Jurkat, Clone E6-1 (cell line): ENCODE measurements at regions not wholly inside any gene's neighbourhood (a gene's known extent, or its start where the extent isn't known, plus 50 kb on each side); places are given as distances from the start of the nearest gene placed in this dataset.

Source experiments
- DNase-seq: peaks from one replicate; pipeline ENCODE4 v3.0.0-alpha.2; 2011; ENCODE audit warnings: low read depth, low spot score
- H3K4me3 ChIP-seq: 2 replicates; pipeline ENCODE4 v1.5.1; 2011; ENCODE audit warnings: mild to moderate bottlenecking, low read length, control low read depth, moderate library complexity

DNA sequence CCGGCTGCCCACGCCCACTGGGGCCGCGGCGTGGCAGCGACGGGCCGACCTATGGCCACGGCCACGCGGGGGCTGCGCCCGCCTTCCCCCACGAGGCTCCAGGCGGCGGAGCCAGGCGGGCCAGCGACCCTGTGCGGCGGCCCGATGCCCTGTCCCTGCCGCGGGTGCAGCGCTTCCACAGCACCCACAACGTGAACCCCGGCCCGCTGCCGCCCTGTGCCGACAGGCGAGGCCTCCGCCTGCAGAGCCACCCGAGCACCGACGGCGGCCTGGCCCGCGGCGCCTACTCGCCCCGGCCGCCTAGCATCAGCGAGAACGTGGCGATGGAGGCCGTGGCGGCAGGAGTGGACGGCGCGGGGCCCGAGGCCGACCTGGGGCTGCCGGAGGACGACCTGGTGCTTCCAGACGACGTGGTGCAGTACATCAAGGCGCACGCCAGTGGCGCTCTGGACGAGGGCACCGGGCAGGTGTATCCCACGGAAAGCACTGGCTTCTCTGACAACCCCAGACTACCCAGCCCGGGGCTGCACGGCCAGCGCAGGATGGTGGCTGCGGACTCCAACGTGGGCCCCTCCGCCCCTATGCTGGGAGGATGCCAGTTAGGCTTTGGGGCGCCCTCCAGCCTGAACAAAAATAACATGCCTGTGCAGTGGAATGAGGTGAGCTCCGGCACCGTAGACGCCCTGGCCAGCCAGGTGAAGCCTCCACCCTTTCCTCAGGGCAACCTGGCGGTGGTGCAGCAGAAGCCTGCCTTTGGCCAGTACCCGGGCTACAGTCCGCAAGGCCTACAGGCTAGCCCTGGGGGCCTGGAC is 253.2 kb downstream of the GLI2 start:
- H3K4me3 ChIP-seq, result no peak overlapping the region
- no peak for DNase-seq

DNA sequence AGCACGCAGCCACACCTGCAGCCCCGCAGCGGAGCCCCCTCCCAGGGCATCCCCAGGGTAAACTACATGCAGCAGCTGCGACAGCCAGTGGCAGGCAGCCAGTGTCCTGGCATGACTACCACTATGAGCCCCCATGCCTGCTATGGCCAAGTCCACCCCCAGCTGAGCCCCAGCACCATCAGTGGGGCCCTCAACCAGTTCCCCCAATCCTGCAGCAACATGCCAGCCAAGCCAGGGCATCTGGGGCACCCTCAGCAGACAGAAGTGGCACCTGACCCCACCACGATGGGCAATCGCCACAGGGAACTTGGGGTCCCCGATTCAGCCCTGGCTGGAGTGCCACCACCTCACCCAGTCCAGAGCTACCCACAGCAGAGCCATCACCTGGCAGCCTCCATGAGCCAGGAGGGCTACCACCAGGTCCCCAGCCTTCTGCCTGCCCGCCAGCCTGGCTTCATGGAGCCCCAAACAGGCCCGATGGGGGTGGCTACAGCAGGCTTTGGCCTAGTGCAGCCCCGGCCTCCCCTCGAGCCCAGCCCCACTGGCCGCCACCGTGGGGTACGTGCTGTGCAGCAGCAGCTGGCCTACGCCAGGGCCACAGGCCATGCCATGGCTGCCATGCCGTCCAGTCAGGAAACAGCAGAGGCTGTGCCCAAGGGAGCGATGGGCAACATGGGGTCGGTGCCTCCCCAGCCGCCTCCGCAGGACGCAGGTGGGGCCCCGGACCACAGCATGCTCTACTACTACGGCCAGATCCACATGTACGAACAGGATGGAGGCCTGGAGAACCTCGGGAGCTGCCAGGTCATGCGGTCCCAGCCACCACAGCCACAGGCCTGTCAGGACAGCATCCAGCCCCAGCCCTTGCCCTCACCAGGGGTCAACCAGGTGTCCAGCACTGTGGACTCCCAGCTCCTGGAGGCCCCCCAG is 254.1 kb downstream of the GLI2 start:
- no peak overlapping the region for H3K4me3 ChIP-seq
- no peak for DNase-seq

- no peak for DNase-seq
- H3K4me3 ChIP-seq, result no peak overlapping the region
These were observed 254.8 kb downstream of the GLI2 start for GRCh38 chr2:120990451-120990871.

DNA sequence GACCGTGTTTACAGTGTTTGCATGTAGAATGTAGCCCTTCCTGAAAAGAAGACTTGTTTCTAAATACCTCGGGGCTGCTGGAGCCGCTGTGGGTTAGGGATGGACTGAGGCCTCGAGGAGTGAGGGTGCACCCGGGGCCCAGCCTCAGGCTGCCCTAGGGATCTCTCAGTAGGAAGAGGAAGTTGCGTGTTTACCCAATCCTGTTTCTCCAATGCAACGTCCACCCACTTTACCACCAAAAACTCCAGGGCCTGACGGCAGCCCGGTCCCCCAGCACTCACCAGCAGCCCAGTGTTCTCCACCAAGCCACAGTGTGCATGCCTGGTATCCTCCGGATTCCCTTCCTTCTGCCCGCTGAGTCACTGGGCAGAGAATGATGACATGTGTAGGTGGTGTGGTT is 255.8 kb downstream of the GLI2 start:
- no peak for DNase-seq
- no peak overlapping the region for H3K4me3 ChIP-seq

DNA sequence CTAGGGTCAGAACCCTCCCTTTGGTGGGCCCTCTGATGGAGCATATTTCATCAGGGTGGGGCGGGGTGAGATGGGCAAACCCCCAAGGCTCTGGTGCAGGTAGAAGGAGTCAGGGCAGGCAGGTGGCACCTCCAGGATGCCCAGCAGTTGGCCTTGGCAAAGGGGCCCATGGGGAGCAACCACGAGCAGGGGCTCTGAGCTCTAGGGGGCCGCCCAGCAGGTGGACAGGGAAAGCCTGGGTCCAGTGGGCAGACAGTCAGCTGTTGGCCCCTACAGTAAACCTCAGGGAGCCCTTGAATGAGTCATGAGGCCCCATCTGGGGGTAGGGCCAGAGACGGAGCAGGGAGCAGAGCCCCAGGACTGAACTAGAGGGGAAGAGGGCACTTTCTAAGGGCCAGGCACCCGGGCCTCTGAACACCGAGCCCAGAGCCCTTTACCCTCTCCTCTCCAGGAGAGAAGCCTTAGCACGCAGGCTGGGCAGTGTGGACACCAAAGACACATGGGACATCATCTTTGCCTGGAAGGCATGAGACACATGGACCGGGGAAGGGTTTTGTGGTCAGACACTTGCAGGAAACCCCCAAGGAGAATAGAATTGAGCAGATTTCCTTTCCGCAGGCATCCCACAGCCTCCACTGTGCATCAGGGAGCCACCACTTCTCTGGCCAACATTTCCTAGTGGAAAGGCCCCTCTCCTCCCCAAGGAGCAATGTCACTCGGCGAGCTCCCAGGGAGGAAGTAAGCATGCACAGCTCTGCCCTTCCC is 257.3 kb downstream of the GLI2 start:
- DNase-seq, result no peak
- no peak overlapping the region for H3K4me3 ChIP-seq

DNA sequence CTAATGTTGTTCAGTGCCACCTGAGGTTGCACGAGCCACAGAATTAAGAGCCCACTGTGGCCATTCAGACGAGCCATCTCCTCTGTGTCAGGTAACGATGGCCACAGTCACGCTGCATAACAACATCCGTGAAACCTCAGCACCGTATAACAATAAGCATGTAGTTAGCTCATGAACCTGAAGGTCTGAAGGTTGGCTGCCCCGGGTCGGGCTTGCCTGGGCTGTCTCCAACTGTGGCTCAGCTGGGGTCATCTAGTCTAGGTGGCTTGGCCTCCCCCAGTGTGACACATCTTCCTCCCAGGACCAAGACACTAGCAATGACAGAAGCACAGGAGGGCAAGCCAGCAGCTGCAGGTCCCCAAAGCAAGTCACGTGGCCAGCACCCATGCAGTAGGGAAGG is 258.0 kb downstream of the GLI2 start:
- DNase-seq, result no peak

GRCh38 chr2:120994301-120994995 is 258.8 kb downstream of the GLI2 start:
- no peak for DNase-seq

More for the DNA sequence above, 258.0 kb downstream of the GLI2 start:
- no peak overlapping the region for H3K4me3 ChIP-seq

GRCh38 chr2:120995152-120995551 is 259.5 kb downstream of the GLI2 start:
- DNase-seq, result no peak
- H3K4me3 ChIP-seq, result no peak overlapping the region

More at GRCh38 chr2:120994301-120994995, 258.8 kb downstream of the GLI2 start:
- no peak overlapping the region for H3K4me3 ChIP-seq

DNA sequence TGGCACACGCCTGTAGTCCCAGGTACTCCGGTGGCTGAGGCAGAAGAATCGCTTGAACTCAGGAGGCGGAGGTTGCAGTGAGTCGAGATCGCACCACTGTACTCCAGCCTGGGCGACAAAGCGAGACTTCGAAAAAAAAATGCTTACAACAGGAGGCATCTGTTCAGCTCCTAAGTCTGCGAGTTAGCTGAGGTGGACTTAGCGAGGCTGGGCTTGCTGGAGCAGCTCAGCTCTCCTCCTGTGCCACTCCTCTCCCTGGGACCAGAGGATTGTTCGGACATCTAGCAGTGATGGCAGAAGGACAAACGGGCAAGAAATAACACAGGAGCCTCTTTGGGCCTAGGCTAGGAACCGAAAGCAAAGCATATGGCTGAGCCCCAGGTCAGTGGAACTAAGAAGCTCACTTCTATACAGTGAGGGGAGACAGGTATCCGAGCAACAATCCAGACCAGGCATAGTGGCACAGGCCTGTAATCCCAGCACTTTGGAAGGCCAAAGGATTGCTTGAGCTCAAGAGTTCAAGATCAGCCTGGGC is 260.1 kb downstream of the GLI2 start:
- H3K4me3 ChIP-seq, result no peak overlapping the region
- DNase-seq, result no peak

DNA sequence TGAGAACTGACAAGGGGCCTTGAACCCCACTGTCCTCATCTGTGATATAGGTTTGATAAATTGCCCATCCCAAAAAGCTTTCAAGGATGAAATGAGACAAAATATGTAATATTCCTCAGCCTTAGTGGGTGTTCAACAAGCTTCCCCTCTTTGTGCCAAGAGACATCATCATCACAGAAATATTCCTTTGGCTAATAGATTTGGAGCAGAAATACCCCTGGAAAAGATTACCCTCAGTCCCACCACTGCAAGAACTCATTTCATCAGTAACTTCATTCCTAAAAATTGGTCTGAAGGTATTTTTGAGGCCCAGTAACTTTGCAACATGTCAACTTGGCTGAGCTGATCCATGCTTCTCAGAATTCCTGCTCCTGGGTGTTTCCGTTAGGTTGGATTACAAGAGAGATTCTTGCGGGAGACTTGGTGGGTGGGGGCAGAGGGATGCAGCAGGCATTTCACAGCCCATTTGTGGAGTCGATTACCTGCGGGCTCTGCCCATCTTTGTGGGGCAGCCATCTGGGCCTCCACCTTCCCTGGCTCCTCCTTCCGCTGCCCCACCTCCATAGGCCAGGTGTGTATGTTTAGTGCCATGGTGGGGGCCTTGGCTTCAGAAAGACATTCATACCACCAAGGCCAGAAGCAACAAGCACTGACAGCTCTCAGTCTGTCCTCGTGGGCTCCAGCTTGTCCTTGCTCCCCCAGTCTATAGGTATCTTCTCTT is 263.9 kb downstream of the GLI2 start:
- DNase-seq, result no peak
- H3K4me3 ChIP-seq, result no peak overlapping the region

DNA sequence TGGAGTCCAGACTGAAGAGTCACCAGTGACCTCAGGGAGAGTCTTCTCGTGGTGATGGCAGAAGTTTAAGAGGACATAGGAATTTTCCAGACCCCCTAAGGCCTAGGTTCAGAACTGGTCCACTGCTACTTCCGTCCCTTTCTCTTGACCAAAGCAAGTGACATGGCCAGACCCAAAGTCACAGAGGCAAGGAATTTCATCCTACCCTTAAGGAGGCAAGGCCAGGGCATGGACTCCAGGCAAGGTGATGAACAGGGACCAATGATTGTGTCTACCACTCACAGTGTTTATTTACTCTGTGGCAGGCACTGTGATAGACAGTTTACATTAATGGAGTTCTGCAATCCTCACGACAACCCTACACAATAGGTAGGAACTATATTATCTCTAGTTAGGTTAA is 265.1 kb downstream of the GLI2 start:
- no peak overlapping the region for H3K4me3 ChIP-seq
- DNase-seq, result no peak

DNA sequence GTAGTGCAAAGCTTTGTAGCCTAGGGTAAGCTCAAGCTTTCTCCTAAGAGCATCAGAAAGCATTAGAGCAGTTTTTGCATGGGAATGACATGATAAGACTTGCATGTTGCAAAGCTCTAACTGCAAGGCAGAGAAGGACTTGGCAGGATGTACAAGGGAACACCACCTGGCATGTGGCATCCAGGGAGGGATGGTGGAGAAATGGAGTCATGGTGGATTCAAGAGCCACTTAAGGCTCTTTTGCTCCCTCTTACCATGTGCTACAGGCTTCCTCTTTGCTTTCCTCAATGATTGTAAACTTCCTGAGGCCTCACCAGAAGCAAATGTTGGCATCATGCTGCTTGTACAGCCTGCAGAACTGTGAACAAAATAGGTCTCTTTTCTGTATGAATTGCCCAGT is 266.0 kb downstream of the GLI2 start:
- DNase-seq, result no peak
- no peak overlapping the region for H3K4me3 ChIP-seq

DNA sequence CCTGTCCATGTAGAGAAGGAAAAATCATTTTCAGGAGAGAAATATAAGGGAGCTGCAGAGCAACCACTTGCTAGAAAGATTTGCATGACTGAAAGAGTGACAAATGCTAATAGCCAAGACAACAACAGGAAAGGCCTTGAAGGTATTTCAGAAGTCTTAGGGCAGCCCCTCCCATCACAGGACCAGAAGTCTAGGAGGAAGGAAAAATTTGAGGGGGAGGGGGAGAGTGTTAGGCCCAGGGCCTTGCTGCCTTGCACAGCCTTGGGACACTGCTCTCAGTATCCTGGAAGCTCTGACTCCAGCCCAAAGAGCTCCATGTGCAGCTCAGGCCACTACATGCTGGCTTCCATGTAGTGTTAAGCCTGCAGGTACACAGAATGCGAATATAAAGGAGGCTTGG is 266.9 kb downstream of the GLI2 start:
- no peak for DNase-seq
- no peak overlapping the region for H3K4me3 ChIP-seq

DNA sequence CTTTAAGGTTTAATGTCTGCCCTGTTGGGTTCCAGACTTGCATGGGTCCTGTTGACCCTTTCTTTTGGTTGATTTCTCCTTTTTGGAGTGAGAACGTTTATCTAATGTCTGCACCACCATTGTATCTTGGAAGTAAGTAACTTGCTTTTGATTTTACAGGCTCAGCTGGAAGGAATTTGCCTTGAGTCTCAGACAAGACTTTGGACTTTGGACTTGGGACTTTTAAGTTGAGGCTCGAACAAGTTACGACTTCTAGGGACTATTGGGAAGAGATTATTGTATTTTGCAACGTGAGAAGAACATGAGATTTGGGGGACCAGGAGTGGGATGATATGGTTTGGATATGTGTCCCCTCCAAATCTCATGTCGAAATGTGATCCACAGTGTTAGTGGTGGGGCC is 267.7 kb downstream of the GLI2 start:
- no peak overlapping the region for H3K4me3 ChIP-seq
- no peak for DNase-seq

DNA sequence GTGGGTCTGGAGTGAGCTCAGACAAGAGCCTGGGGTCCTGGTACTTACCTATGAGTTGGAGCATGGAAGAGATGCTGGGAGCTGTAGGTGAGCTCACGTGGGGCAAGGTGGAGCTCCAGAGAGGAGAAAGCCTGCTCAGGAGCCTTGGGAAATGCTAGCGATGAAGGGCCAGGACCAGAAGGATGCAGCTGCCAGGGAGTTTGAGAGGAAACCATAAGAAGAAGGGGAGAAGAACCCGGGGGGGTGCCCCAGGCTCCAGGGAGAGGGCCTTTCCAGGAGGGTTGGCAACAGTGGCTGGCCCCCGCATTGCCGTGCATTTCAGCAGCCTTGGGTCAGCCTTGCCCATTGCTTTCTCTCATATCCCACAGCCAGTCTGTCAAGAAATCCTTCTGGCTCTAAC is 268.7 kb downstream of the GLI2 start:
- H3K4me3 ChIP-seq, result no peak overlapping the region
- DNase-seq, result no peak

DNA sequence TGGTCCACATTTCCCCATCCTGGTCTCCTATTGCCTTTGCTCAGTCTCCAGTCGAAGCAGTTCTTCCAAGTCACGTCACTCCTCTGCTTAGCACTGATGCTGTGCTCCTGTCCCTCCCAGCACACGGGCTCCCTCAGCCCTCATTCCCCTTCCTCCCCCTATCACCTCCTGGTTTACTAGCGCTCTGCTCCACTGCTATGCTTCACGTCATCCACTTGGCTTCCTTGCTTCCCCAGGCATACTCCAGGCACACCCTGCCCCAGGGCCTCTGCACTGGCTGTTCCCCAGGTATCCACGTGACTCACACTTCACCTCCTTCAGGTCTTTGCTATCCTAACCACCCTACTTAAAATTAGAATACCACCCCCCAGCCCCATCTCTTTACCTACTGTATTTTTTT is 269.3 kb downstream of the GLI2 start:
- no peak for DNase-seq
- no peak overlapping the region for H3K4me3 ChIP-seq

- H3K4me3 ChIP-seq, result no peak overlapping the region
- DNase-seq, result no peak
These were observed 269.8 kb downstream of the GLI2 start for GRCh38 chr2:121005453-121005852.
